ENCODE measurements at regions not wholly inside any gene's neighbourhood (a gene's known extent, or its start where the extent isn't known, plus 50 kb on each side); places are given as distances from the start of the nearest gene placed in this dataset.
"Not testable (repeated sequence)": the region's sequence is repeated elsewhere in the genome, so short reads cannot be mapped to it uniquely, and the experiment has no call there.

DNA sequence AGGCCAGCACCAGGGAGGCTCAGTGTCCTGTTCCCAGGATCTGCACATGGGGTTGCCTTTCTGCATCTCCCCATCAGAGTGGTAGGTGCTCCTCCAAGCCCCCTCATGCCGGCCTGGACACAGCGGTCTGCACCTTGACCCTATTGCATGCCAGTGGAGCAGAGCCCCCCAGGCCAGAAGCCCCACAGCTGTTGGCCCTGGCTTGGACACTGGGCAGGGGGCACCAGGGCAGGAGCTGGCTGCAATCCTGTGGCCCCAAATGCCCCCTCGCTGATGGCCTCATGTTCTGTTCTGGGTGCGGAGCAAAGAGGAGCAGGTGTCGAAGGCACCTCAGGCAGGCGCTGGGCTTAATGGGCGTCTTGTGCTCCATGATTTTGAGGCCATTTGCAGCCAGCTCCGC, 62.7 kb downstream of the CCDC74A start:
- Histone ChIP-seq H3K9me2 (replicated peaks; ENCODE audit: insufficient read depth, low read length) (no peaks in the 10 kb centered on the region), H3K9ac (ENCODE audit: low read length) (no peak overlapping the region), H3K4me3 (ENCODE audit: low read length) (no peak overlapping the region), H3K4me1 (ENCODE audit: low read length) (no peaks in the 10 kb centered on the region), H3K27ac (ENCODE audit: low read length) (no peak overlapping the region), H3K27me3 (replicated peaks; ENCODE audit: insufficient read depth, low read length) (no peaks in the 10 kb centered on the region), H3K4me2 (ENCODE audit: low read depth, low read length) (no peak overlapping the region), H3K9me3 (replicated peaks; ENCODE audit: insufficient read depth, low read length) (no peaks in the 10 kb centered on the region), H3K36me3 (replicated peaks; ENCODE audit: insufficient read depth, low read length) (no peaks in the 10 kb centered on the region), H4K20me1 (ENCODE audit: insufficient read depth, low read length) (no peaks in the 10 kb centered on the region), H3K79me2 (ENCODE audit: low read length) (no peaks in the 10 kb centered on the region), H3F3A (ENCODE audit: insufficient read depth, low read length) (no peaks in the 10 kb centered on the region), H2AFZ (ENCODE audit: low read length) (no peak overlapping the region)
- no peak for DNase-seq
- TF ChIP-seq EZH2phosphoT487 (IDR thresholded peaks at IDR 0.05; ENCODE audit: low read length) (no peak), CTCF (IDR thresholded peaks at IDR 0.05; ENCODE audit: low read length) (no peak), EZH2 (optimal IDR thresholded peaks at IDR 0.05; ENCODE audit: low read depth, low read length) (no peak)

GRCh38 chr2:131590896-131591295, 63.2 kb downstream of the CCDC74A start:
- no peak for DNase-seq
- no peak overlapping the region for H2AFZ ChIP-seq (ENCODE audit: low read length)
- no peaks in the 10 kb centered on the region for H3F3A ChIP-seq (ENCODE audit: insufficient read depth, low read length)
- H3K79me2 ChIP-seq (ENCODE audit: low read length), result no peaks in the 10 kb centered on the region
- no peak overlapping the region for H3K9ac ChIP-seq (ENCODE audit: low read length)
- no peaks in the 10 kb centered on the region for H3K9me2 ChIP-seq (replicated peaks; ENCODE audit: insufficient read depth, low read length)
- TF ChIP-seq CTCF (IDR thresholded peaks at IDR 0.05; ENCODE audit: low read length) (no peak), EZH2 (optimal IDR thresholded peaks at IDR 0.05; ENCODE audit: low read depth, low read length) (no peak), EZH2phosphoT487 (IDR thresholded peaks at IDR 0.05; ENCODE audit: low read length) (no peak)
- no peaks in the 10 kb centered on the region for H3K36me3 ChIP-seq (replicated peaks; ENCODE audit: insufficient read depth, low read length)
- H3K27ac ChIP-seq (ENCODE audit: low read length), result no peak overlapping the region
- no peak overlapping the region for H3K4me2 ChIP-seq (ENCODE audit: low read depth, low read length)
- no peaks in the 10 kb centered on the region for H3K4me1 ChIP-seq (ENCODE audit: low read length)
- H3K27me3 ChIP-seq (replicated peaks; ENCODE audit: insufficient read depth, low read length), result no peaks in the 10 kb centered on the region
- no peaks in the 10 kb centered on the region for H3K9me3 ChIP-seq (replicated peaks; ENCODE audit: insufficient read depth, low read length)
- no peak overlapping the region for H3K4me3 ChIP-seq (ENCODE audit: low read length)
- no peaks in the 10 kb centered on the region for H4K20me1 ChIP-seq (ENCODE audit: insufficient read depth, low read length)

DNA sequence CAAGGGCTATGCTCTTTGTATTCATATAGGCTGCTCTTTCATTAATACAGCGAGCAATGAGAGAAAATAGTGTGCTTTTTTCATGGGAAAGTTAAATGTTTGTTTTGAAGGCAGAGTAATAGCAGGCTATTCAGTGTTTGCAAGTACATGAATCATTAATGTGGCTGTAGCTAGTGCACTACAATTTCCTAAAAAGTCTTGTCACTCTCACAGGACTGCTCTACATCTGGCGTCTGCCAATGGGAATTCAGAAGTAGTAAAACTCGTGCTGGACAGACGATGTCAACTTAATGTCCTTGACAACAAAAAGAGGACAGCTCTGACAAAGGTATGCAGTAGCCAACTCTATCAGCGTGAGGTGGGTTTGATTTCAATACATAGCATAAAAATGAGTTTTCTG, 68.9 kb downstream of the CCDC74A start:
- H2AFZ ChIP-seq (ENCODE audit: low read length); DNase-seq; H3K4me1 ChIP-seq (ENCODE audit: low read length); H3F3A ChIP-seq (ENCODE audit: insufficient read depth, low read length); H3K36me3 ChIP-seq (replicated peaks; ENCODE audit: insufficient read depth, low read length); H3K9me3 ChIP-seq (replicated peaks; ENCODE audit: insufficient read depth, low read length); H3K4me3 ChIP-seq (ENCODE audit: low read length); H3K27ac ChIP-seq (ENCODE audit: low read length); H3K4me2 ChIP-seq (ENCODE audit: low read depth, low read length); H3K79me2 ChIP-seq (ENCODE audit: low read length); H4K20me1 ChIP-seq (ENCODE audit: insufficient read depth, low read length); H3K9me2 ChIP-seq (replicated peaks; ENCODE audit: insufficient read depth, low read length); H3K27me3 ChIP-seq (replicated peaks; ENCODE audit: insufficient read depth, low read length); H3K9ac ChIP-seq (ENCODE audit: low read length): not testable (repeated sequence)

DNA sequence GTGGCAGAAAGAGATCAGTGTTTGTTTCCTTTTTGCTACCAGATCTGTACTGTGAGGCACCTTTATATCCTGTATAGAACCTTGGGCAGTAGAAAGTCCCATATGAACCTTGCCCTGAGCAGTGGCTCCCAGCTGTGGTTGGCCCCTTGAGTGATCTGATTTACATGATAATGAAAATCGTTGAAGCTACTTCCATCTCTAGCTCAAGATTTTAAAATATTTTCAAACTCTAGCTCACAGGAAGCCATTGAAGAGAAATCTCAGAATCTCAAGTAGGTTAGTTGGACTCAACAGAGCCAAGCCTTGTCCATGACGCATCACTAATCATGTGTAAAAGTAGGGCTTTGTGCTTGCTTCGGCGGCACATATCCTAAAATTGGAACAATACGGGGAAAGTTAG, 74.8 kb downstream of the CCDC74A start:
- not testable (repeated sequence) for H3K4me2 ChIP-seq (ENCODE audit: low read depth, low read length); H3K27ac ChIP-seq (ENCODE audit: low read length); H3F3A ChIP-seq (ENCODE audit: insufficient read depth, low read length); H2AFZ ChIP-seq (ENCODE audit: low read length); DNase-seq; H3K4me3 ChIP-seq (ENCODE audit: low read length); H3K27me3 ChIP-seq (replicated peaks; ENCODE audit: insufficient read depth, low read length); H3K9ac ChIP-seq (ENCODE audit: low read length); H4K20me1 ChIP-seq (ENCODE audit: insufficient read depth, low read length); H3K9me2 ChIP-seq (replicated peaks; ENCODE audit: insufficient read depth, low read length); H3K79me2 ChIP-seq (ENCODE audit: low read length); H3K36me3 ChIP-seq (replicated peaks; ENCODE audit: insufficient read depth, low read length); H3K9me3 ChIP-seq (replicated peaks; ENCODE audit: insufficient read depth, low read length); H3K4me1 ChIP-seq (ENCODE audit: low read length)

DNA sequence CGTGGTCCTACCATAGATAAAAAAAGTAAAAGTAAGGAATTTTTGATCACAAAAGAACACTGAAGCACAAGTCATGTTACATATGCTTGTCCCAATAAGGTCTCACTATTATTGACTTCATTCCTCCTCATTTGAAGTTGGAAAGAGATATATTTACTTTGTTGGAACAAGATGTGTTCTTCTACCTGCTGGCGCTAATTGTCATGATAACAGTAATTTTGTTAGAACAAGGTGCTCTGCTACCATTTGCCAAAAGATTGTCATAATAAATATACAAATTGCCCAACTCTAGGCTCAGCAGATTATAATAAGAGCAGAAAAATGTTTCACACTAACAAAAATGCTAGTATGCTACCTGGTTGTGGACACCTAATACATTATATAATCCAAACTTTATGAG, 77.0 kb downstream of the CCDC74A start:
- not testable (repeated sequence) for H2AFZ ChIP-seq (ENCODE audit: low read length); H3K79me2 ChIP-seq (ENCODE audit: low read length)

DNA sequence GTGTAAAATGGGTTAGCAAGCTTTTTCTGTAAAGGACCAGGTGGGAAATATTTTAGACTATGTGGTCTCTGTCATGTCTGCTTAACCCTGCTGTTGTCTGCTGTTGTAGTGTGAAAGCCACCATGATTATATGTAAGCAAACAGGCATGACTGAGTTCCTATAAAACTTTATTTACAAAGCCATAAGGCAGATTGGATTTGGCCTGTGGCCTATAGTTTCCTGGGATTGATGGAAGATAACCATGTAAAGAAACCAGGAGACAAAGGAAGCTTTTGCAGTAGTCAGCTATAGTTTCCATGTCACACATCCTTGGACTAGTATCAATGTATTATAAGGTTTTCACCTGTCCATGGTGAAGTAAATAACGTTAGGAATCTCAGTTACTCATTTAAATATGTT, 78.7 kb downstream of the CCDC74A start:
- not testable (repeated sequence) for H3K27me3 ChIP-seq (replicated peaks; ENCODE audit: insufficient read depth, low read length); H3K4me3 ChIP-seq (ENCODE audit: low read length); H3K9me3 ChIP-seq (replicated peaks; ENCODE audit: insufficient read depth, low read length); H3K9me2 ChIP-seq (replicated peaks; ENCODE audit: insufficient read depth, low read length); H3K4me1 ChIP-seq (ENCODE audit: low read length); DNase-seq; H3F3A ChIP-seq (ENCODE audit: insufficient read depth, low read length); H3K4me2 ChIP-seq (ENCODE audit: low read depth, low read length); H4K20me1 ChIP-seq (ENCODE audit: insufficient read depth, low read length); H2AFZ ChIP-seq (ENCODE audit: low read length); H3K9ac ChIP-seq (ENCODE audit: low read length); H3K79me2 ChIP-seq (ENCODE audit: low read length); H3K27ac ChIP-seq (ENCODE audit: low read length); H3K36me3 ChIP-seq (replicated peaks; ENCODE audit: insufficient read depth, low read length)

More for the DNA sequence above, 77.0 kb downstream of the CCDC74A start:
- not testable (repeated sequence) for H3K9me3 ChIP-seq (replicated peaks; ENCODE audit: insufficient read depth, low read length); H3K27me3 ChIP-seq (replicated peaks; ENCODE audit: insufficient read depth, low read length); H3K4me3 ChIP-seq (ENCODE audit: low read length); H3K4me1 ChIP-seq (ENCODE audit: low read length); H3K36me3 ChIP-seq (replicated peaks; ENCODE audit: insufficient read depth, low read length); H3K9ac ChIP-seq (ENCODE audit: low read length); H3K9me2 ChIP-seq (replicated peaks; ENCODE audit: insufficient read depth, low read length); H3K27ac ChIP-seq (ENCODE audit: low read length); H3K4me2 ChIP-seq (ENCODE audit: low read depth, low read length); DNase-seq; H4K20me1 ChIP-seq (ENCODE audit: insufficient read depth, low read length); H3F3A ChIP-seq (ENCODE audit: insufficient read depth, low read length)

DNA sequence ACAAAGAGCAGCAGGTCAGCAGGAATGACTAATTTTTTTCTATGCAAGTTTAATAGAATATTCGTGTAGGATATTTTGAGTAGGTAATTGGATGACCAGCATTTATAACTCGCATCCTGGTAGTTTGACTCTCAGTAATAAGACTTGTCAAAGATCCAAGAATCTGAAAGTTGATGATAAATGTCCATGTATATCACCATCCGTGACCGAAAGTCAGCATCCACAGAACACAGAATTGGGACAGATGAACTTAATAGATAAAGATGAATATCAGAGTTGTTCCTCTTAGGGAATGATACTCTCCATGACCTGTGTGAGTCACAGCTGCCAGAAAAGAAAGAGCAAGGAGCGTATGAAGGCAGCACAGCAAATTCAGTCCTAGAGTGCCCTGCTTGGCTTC, 79.4 kb downstream of the CCDC74A start:
- not testable (repeated sequence) for H3K9ac ChIP-seq (ENCODE audit: low read length); H3K27me3 ChIP-seq (replicated peaks; ENCODE audit: insufficient read depth, low read length); H3K4me2 ChIP-seq (ENCODE audit: low read depth, low read length); H2AFZ ChIP-seq (ENCODE audit: low read length); H3K4me1 ChIP-seq (ENCODE audit: low read length); H4K20me1 ChIP-seq (ENCODE audit: insufficient read depth, low read length); H3K9me2 ChIP-seq (replicated peaks; ENCODE audit: insufficient read depth, low read length); H3K4me3 ChIP-seq (ENCODE audit: low read length); H3K36me3 ChIP-seq (replicated peaks; ENCODE audit: insufficient read depth, low read length); H3F3A ChIP-seq (ENCODE audit: insufficient read depth, low read length); DNase-seq; H3K9me3 ChIP-seq (replicated peaks; ENCODE audit: insufficient read depth, low read length); H3K79me2 ChIP-seq (ENCODE audit: low read length); H3K27ac ChIP-seq (ENCODE audit: low read length)

Data from MM.1S (cell line).